ENCODE measurements at regions not wholly inside any gene's neighbourhood (a gene's known extent, or its start where the extent isn't known, plus 50 kb on each side); places are given as distances from the start of the nearest gene placed in this dataset.

- no peak overlapping the region for H3K4me3 ChIP-seq (ENCODE audit: low read depth, low read length)
- TF ChIP-seq CTCF (conservative IDR thresholded peaks at IDR 0.05; ENCODE audit: low read depth, low read length), result no peak
- DNase-seq (ENCODE audit: low read depth), result no peak
These were observed 207.6 kb upstream of the FOXN3 start for GRCh38 chr14:89624500-89625156.

- H3K4me3 ChIP-seq (ENCODE audit: low read depth, low read length), result no peak overlapping the region
- no peak for TF ChIP-seq CTCF (conservative IDR thresholded peaks at IDR 0.05; ENCODE audit: low read depth, low read length)
- no peak for DNase-seq (ENCODE audit: low read depth)
These were observed 205.0 kb upstream of the FOXN3 start for GRCh38 chr14:89621791-89622638.

GRCh38 chr14:89621009-89621421 lies 204.0 kb upstream of the FOXN3 start:
- no peak for DNase-seq (ENCODE audit: low read depth)
- no peak for TF ChIP-seq CTCF (conservative IDR thresholded peaks at IDR 0.05; ENCODE audit: low read depth, low read length)
- H3K4me3 ChIP-seq (ENCODE audit: low read depth, low read length), result no peak overlapping the region

- DNase-seq (ENCODE audit: low read depth), result no peak
- no peak overlapping the region for H3K4me3 ChIP-seq (ENCODE audit: low read depth, low read length)
- no peak for TF ChIP-seq CTCF (conservative IDR thresholded peaks at IDR 0.05; ENCODE audit: low read depth, low read length)
These were observed 203.4 kb upstream of the FOXN3 start for GRCh38 chr14:89620436-89620835.

GRCh38 chr14:89619596-89619995 lies 202.6 kb upstream of the FOXN3 start:
- peak overlapping the region; percentile 83 for H3K4me3 ChIP-seq (ENCODE audit: low read depth, low read length)
- no peak for TF ChIP-seq CTCF (conservative IDR thresholded peaks at IDR 0.05; ENCODE audit: low read depth, low read length)
- no peak for DNase-seq (ENCODE audit: low read depth)

- TF ChIP-seq CTCF (conservative IDR thresholded peaks at IDR 0.05; ENCODE audit: low read depth, low read length), result no peak
- H3K4me3 ChIP-seq (ENCODE audit: low read depth, low read length), result peak overlapping the region; percentile 83
- no peak for DNase-seq (ENCODE audit: low read depth)
These were observed 201.9 kb upstream of the FOXN3 start for GRCh38 chr14:89618811-89619551.
